GM18520 (cell line): ENCODE measurements at regions not wholly inside any gene's neighbourhood (a gene's known extent, or its start where the extent isn't known, plus 50 kb on each side); places are given as distances from the start of the nearest gene placed in this dataset.

Experiments used
- ATAC-seq: cut with Tn5 transposase; IDR thresholded peaks from one replicate; pipeline ENCODE4 v1.9.1; 2021; ENCODE audit not compliant: unreplicated experiment

DNA sequence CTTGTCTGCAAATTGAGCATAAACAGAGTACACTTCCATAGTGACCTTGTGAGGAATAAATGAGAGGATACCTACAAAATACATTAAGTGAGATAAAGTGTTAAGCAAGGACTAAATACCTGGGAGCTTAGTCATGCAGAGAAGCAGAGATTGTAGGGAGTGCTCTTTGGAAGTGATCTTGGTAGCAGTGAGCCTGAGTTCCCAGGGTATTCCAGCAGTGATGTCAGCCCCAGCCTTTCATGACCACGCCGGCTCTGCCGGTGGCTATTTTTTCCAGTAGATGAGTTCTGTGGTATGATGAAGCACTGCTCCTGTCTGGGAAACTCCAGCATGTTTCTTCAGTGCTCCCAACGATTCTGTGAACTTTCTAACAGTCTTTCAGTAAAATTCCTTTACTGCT lies 391.5 kb upstream of the IGFBP7 start:
- ATAC-seq = no peak

- no peak for ATAC-seq
Observed at GRCh38 chr4:57499786-57500185, 389.6 kb upstream of the IGFBP7 start.

GRCh38 chr4:57498251-57498650 lies 388.1 kb upstream of the IGFBP7 start:
- no peak for ATAC-seq

GRCh38 chr4:57496697-57497471 lies 386.7 kb upstream of the IGFBP7 start:
- no peak for ATAC-seq

- ATAC-seq = no peak
Observed at GRCh38 chr4:57494821-57495220, 384.6 kb upstream of the IGFBP7 start.

GRCh38 chr4:57492251-57492878 lies 382.2 kb upstream of the IGFBP7 start:
- ATAC-seq = no peak

GRCh38 chr4:57491388-57491787 lies 381.2 kb upstream of the IGFBP7 start:
- ATAC-seq = no peak

DNA sequence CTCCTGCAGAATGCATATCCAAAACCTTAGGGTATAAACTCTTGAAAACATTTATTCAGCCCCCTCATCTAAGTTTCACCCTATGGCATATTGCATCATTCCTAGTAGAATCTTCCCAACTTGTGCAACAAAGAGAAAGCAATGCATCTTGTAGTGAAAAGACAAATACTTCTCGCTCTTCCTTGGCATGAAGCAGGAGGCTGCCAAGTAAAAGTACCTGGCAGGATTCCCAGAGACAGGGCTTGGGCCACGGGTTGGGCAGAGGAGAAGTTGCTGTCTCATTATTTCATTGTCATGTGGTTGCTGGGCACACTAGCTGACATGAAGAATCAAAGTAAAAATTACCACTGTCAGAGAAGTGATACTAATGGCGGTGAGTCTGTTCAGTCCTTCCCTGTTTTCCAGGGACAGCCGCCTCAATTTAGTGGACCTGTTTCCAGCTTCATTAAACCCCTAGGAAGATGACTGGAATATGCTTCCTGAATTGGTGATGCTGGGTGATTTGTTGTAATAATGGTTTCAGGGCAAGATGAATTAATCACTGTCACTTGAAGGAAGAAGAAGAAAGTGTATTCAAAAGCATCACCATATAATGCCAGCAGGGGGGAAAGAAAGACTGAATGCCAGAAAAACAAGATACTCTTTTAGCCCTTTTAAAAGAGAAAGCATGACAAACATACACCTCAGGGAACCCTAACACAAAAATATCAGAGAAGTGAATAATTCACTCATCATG lies 380.5 kb upstream of the IGFBP7 start:
- no peak for ATAC-seq

DNA sequence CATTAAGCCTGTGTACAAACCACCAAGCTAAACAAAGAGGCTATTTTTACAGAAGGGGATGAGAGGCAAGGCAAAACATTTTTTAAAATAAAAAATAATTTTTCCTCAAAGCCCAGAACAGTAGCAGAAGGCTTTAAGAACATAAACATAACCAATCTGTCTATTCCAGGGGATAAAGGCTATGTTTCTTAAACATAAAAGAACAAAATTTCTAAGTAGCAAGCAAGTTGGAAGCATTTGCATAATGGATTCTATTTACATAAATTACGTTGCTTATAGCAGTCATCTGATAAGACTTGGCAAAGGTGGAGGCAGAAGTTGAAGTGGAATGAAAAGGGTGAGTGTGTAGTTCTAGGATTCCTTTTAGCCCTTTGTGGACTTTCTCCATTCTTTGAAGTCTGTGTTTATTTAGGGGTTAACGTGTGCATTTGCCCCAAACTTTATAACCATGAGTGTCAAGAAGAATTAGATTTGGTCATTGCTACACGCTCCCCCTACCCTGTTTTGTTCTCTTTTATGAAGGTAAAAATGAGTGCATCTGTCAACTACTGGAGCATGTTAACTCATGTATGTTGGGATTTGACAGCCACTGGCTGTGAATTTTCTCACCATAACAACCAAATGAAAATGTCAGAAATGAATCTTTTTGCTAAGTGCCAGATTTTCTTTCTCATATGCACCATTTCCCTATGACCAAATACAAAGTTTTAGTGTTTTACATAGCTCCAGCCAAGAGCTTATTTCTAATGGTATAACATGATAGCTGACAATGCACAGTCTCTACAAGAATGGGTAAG lies 378.4 kb upstream of the IGFBP7 start:
- ATAC-seq = no peak

- ATAC-seq = no peak
Observed at GRCh38 chr4:57475424-57475823, 365.2 kb upstream of the IGFBP7 start.

DNA sequence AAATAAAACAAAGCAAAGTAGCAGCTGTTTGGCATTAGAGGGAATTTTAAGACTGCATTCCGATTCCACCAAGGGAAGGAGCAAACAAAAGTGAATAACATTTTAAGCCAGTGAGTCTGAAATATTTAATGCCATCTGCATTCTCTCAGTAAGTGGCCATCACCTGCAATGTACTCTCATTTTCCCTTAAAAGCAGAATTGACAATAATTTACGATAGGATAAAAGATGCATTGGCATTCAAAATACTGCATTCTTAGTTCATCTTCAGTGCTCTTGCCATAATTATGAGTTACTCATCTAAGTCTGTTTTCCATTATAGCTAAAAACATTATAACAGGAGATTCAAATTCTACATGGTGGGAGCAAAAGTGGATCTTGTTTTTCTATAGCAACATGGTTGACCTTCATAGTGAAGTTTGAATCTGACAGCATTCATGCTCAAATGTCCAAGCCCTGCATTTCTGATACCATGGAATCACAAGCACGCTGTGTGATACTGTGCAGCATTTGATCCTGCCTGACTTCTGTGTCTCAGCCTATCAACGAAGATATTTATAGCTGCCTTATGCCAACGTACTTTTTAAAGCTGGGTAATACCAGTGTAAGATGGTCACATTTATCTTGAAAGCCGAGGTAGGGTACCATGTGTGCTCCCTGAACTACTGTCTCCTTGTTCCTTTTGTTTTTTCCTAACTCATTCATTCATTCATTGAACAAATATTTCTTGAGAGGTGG lies 355.3 kb upstream of the IGFBP7 start:
- no peak for ATAC-seq

DNA sequence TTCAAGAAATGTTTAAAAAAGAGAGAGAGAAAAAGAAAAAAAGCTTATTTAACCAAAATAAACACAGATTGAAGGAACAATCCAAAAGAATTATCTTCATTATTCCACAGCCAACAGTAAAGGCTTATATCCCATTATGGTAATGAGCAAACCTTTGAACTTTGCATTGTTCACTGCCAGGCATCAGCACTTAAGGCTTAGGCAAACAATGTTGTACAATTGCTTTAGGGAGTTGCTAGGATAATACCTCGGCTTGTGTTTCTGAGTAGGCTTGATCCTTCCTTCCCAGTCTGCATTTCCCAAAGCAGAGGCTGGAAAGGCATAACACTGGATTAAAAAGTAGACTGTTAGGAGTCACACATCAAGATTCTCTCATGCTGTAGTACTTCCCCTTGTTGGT lies 352.7 kb upstream of the IGFBP7 start:
- no peak for ATAC-seq

GRCh38 chr4:57460967-57461366 lies 350.8 kb upstream of the IGFBP7 start:
- no peak for ATAC-seq

GRCh38 chr4:57448901-57449300 lies 338.7 kb upstream of the IGFBP7 start:
- no peak for ATAC-seq

DNA sequence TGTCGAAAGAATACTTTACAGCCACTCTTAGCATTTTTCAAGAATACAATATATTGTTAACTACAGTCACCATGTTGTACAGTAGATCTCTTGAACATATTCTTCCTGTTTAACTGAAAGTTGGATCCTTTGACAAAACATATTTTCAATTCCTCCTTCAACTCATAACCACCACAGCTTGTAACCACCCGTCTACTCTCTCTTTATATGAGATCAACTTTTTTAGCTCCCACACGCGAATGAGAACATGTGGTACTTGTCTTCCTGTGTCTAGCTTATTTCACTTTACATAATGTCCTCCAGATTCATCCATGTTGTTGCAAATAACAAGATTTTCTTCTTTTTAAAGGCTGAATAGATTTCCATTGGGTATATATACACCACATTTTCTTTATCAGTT lies 338.3 kb upstream of the IGFBP7 start:
- ATAC-seq = no peak

DNA sequence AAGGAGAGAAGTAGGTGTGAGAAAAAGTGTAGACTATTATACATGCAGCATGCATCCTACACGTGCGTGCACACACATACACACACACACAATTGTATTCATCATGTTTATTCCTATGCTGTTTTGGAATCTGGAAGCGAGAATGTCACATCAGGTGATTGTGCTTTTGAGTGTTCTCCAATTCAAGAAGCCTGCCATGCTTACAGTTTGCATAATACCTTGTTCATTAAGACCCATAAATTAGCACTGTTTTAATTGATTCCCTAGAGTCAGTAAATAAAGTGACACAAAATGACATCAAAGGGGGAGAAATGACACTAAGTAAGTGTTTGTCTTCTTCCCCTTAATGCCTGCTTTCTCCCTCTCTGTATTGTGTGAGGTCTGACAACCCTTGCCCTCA lies 336.1 kb upstream of the IGFBP7 start:
- no peak for ATAC-seq

DNA sequence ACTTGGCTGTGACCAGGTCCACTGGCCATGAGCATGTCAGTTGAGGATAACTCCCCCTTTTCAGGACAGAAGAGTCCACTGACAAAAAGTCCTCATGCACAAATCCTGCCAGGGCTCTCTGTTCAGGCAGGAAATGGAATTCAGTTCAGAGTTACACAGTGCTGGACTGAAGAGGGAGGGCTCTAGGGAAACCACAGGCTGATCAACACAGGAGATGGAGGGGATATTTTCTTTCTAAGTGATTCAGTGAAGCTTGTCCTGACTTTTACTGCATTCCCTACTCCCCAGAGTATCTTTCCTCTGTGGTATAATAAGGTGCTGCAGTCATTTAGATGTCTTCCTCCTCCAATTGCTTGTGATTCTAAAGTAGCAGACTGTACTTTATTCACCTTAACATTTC lies 335.5 kb upstream of the IGFBP7 start:
- no peak for ATAC-seq

- no peak for ATAC-seq
Observed at GRCh38 chr4:57444671-57445070, 334.5 kb upstream of the IGFBP7 start.

DNA sequence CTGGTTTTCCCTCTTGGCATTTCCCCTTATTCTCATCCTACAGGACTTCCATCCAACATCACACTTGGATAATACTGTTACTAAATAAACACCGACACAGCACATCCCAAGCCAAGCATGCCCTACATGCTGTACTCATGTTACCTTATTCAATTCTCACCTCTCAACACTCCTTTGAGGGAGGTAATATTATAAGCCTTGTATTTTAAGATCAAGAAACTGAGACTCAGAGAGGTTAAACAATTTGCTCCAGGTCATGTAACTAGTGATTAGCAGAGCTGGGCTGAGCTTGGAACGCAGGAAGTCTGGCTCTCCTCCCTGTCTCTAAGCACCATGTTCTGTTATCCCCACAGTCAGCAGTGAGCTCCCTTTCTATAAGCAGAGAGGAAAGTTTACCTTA lies 333.6 kb upstream of the IGFBP7 start:
- ATAC-seq = no peak

- ATAC-seq = no peak
Observed at GRCh38 chr4:57443308-57443707, 333.1 kb upstream of the IGFBP7 start.

DNA sequence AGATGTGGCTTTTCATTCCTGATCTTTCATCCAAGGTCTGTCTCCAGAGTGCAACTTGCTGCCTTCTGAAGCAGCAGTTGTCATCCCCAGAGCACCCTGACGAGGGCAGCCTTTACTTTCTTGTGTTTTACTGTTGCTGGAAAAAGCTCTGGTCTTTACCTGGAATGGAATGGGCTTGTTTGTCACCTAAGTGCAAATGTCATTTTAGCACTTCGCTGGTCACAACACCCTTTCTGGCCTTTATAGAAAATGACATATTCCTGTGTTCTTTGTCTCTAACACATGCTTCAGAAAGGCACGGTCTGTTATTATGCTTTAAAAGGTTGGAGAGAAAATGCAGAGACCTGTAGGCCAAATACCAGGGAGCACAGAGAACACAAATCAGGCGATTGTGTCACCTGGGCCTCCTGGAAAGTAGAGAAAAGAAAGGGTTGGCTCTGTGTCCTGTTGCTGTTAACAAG lies 332.7 kb upstream of the IGFBP7 start:
- ATAC-seq = no peak
